GM21619 (cell line): ENCODE measurements at regions not wholly inside any gene's neighbourhood (a gene's known extent, or its start where the extent isn't known, plus 50 kb on each side); places are given as distances from the start of the nearest gene placed in this dataset.
"Not testable (repeated sequence)": the region's sequence is repeated elsewhere in the genome, so short reads cannot be mapped to it uniquely, and the experiment has no call there.

Experiments
- ATAC-seq: cut with Tn5 transposase; IDR thresholded peaks from one replicate; pipeline ENCODE4 v1.9.1; 2021; ENCODE audit not compliant: unreplicated experiment

DNA sequence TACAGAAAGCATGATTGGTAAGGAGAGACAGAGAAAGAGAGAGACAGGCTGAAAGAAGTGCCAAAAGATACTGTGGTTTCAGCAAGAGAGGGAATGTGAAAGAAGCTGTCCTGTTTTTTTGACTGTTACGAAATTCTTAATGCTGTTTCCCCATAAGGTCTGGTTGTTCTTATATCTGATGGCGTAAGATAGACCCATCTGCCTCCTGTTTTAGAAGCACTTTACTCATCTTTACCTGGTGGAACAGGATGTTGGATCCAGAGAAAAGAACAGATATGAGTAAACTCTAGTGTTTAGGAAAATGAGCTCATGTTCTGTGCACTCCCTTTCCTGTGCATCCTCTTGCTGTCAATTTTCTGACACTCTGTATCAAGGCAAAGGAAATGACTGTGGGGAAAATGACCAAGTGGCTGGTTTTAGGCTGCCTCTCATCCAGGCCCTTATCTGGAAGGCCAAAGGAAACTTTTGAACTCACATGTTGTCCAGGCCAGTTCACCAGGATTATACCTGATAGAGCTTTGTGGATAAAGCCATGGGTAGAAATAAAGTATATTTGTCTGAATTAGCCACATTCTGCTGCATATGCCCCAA, 311.7 kb upstream of the HTR2C start:
- no peak for ATAC-seq

DNA sequence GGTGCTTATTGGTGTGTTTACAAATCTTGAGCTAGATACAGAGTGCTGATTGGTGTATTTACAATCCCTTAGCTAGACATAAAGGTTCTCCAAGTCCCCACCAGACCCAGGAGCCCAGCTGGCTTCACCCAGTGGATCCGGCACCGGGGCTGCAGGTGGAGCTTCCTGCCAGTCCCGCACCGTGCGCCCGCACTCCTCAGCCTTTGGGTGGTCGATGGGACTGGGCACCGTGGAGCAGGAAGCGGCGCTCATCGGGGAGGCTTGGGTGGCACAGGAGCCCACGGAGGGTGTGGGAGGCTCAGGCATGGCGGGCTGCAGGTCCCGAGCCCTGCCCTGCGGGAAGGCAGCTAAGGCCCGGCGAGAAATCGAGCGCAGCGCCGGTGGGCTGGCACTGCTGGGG, 313.5 kb upstream of the HTR2C start:
- not testable (repeated sequence) for ATAC-seq

DNA sequence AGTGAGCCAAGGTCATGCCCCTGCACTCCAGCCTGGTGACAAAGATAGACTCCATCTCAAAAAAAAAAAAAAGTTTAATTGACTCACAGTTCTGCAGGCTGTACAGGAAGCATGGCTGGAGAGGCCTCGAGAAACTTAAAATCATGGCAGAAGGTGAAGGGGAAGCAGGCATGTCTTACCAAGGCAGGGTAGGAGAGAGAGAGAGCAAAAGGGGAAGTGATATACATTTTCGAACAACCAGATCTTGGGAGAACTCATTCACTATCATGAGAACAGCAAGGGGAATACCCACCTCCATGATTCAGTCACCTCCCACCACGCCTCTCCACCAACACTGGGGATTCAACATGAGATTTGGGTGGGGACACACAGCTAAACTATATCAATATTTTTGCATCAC, 315.2 kb upstream of the HTR2C start:
- ATAC-seq = no peak

DNA sequence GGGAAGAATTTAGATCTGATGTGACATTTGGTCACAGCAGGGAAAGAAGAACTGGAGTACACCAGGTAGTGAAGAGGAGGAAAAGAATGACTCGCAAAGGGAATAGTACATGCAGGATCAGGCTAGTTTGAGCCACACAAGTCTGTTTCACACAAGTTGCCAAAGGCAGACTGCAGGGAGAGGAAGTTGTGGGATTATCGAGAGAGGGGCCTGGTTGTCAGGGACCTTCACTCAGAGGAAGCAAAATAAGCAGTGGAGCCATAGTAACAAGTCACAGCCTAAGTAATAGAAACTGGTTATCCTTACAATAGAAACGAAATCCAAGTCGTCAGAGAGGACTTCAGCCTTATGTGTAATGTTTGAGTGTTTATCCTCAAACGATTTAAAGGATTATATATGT, 316.7 kb upstream of the HTR2C start:
- no peak for ATAC-seq

DNA sequence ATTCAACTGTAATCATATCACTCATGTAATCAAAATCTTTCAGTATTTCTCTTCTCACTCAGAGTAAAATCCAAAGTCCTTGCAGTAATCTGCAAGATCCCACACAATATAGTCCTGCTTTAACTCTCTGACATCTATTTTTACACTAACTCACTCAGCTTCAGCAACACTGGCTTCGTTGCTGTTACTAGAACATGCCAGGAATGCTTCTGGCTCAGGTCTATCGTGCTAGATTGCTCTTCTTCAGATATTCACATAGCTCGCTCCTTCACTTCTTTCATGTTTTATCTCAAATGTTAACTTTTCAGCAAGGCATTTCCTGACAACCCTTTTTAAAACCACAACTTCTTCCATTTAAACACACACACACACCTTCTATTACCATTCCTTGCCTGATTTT, 331.7 kb upstream of the HTR2C start:
- no peak for ATAC-seq

DNA sequence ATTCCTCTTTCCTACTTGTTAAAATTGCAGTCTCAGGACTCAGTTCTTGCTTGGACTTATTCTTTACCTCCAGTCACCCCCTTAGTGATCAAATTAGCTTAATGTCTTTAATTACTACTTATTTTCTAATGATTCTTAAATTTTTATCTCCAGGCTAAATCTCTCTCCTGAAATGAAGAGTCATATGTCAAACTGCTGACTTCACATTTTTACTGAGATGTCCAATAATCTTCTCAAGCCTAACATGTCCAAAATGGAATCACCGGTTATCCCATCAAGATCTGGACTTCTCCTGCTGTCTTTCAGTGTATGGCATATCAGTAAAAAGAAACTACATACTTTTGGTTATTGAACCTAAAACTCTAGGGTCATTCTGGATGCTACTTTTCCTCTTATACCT, 332.3 kb upstream of the HTR2C start:
- no peak for ATAC-seq

DNA sequence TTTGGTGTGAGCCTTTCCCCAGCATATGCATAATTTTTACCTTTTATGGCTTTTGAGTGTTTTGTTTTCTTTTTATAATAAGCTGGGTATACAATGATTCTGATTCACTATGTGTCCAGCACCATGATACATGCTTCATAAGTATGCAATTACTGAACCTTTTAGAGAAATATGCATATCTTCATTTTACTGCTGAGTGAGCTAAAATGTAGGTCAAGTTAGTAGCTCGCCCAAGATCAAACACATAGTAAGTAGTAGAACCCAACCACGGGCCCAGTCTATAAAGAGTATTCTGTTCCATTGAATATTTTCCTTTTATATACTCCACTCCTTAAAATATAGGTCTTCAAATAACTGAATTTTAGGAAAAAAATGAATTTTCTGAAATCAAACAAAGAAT, 362.4 kb upstream of the HTR2C start:
- ATAC-seq = no peak

DNA sequence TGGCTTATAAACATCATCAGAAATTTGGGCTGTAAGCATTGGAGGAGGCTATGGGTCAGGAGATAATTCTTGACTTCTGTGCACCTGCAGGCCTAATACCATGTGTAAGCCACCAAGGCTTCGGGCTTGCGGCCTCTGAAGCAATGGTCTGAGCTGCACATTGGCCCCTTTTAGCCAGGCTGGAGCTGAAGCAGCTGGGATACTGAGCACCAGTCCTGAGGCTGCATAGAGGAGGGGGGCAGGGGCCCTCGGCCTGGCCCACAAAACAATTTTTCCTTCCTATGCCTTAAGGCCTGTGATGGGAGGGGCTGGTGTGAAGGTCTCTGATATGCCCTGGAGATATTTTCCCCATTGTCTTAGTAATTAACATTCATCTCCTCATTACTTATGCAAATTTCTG, 373.0 kb upstream of the HTR2C start:
- no peak for ATAC-seq

DNA sequence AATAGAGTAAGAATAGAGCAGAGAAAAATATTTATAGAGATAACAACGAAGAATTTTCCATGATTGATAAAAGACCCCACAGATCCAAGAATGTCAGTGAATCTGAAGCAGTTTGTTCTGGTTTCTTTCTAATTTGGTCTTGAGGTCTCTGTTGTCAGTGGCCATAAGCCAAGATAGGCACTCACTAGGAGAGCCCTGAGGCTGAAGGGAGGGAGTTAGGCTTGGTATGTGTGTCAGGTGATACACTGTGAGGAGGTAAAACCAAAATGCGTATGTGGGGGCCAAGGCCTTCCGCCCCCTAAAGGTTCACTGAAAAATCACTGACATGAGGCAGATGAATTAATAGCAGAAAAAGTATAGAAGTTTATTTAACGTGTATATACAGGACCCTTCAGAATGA, 382.3 kb upstream of the HTR2C start:
- no peak for ATAC-seq

DNA sequence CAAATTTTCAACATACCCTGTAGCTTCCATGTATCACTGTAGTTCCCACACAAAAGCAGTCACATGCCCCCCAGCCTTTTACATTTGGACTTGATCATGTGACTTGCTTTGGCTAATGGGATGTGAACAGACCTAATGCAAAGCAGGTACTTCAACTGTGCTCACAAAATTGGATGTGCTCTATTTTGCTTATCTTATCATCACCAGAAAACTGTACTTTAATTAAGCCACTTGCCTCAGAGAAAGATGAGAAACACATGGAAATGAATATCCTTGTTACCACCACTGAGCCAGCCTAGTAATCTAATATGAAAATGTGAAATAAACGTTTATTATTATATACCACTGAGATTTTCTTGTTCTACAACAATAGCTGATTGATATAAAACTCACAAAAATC, 402.7 kb upstream of the HTR2C start:
- no peak for ATAC-seq

DNA sequence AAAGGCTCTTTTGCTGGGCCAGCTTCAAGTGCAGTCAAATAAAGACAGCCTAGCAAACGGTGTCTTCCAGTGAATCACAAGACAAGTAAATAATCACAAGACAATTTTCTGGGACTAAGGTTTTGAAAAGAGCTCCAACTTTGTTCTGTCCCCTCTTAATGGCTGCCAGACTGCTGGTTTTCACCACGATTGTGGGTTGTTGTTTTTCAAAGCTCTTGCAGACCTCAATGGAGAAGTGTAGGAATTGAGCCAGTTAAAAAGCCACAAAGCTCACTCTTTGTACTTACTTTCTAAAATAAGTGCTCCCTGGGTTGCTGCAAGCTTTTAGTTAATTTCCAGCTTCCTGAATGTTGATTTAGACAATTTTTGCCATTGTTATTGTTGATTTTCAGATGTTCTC, 405.8 kb upstream of the HTR2C start:
- no peak for ATAC-seq

DNA sequence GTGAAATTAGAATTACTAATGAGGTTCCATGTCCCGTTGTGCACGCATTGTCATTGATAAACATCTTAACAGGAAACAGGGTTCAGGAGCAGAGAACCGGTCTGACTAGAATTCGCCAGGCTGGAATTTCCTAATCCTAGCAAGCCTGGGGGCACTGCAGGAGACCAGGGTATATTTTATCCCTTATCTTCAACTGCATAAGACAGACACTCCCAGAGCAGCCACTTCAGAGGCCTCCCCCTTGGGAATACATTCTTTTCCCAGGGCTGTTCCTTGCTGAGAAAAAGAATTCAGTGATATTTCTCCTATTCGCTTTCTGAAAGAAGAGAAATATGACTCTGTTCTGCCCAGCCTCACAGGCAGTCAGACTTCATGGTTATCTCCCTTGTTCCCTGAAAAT, 416.6 kb upstream of the HTR2C start:
- ATAC-seq = not testable (repeated sequence)

DNA sequence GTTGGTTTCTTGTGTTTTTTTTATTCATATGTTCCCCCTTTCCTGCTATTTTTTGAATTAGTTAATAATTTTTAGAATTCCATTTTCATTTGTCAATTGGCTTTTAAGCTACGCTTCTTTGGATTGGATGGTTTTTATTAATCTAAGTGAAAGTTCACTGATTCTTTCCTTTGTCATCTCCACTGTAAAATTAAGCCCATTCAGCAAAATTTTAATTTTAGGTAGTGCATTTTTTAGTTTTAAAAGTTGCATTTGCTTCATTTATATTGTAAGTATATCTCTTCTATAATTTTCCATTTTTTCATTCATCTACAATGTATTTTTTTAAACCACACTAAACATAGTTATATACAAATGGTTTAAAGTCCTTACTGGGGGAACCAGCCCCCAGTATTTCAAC, 417.3 kb upstream of the HTR2C start:
- ATAC-seq = no peak

DNA sequence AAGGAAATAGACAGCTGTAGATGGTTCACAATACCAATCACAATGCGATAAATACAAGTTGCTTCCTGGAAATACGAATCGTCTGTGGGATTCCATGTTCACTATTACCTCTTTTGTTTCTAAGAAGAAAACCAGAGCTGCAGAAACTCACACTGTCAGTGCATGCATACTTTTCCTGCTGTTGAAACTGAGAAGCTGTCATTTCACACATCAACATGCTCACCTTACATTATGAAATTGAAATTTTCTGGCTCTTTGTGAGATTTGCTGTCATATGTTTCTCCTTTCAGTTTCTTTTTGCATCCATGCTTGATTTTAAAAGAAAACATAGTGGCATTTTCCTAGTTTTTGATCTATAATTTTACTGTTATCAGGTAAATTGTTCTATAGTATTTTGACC, 418.3 kb upstream of the HTR2C start:
- no peak for ATAC-seq

DNA sequence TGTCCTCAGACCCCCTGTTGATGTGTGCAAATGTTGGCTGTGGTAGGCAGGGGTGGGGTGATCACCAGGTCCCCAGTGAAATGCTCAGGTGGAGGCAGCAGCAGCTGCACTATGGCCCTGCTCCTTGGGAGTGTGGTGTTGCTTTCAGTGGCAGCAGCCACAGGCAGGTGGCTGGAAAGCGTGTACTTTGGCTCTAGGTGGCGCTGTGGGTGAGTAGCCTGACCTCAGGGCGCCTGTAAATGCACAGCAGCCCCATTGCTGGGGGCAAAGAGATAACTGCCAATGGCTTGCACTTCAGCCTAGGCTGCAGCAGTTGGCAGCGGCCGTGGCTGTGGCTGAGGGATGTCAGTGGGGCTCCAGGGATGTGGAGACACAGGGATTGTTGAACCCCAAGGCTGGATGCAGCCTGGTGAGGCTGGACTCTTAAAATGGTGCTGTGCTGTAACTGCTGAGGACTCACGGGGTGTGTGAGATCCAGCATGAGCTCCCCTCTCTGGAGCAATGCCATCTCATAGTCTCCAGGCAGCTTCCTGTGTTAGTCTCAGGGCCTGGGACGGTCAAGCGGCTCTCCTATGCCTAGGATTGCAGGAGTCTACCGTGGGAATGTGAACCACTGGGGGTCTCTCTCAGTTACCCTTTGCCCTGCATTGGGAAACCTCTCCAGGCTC, 421.7 kb upstream of the HTR2C start:
- no peak for ATAC-seq

DNA sequence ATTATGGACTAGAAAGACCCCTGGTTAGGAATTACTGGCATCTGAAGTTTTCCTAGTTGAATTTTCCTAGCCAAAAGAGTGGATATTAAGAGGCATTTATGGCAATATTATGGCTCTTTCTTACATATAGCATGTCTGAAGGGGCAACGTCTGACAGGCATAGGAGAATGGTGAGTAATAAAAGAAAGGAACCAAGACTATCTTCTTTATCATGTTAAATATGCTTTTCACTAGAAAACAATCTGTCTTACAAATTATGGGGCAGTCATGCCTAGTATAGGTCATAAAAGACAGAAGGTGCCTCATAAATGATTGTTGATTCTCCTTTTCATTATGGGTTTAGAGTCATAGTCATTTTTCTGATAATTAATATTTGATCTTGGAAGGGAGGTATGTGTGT, 431.1 kb upstream of the HTR2C start:
- no peak for ATAC-seq

DNA sequence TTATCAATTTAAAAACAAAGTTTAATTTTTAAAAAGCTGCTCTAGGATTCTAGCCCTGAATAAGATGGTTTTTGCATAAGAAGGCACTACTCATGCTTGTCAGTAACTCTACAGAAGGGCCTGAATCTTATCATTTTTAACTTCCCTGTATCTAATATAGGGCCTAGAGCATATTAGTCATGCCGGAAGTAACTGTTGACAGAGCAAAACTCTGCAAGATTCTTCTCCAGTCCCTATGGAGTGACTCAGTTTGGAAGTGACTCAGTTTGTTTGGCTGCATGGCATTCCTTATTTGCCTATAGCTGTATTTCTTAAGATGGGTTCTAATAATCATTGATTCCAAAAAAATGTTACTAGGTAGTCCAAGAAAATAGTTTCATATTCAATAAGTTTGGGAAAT, 431.8 kb upstream of the HTR2C start:
- ATAC-seq = no peak

DNA sequence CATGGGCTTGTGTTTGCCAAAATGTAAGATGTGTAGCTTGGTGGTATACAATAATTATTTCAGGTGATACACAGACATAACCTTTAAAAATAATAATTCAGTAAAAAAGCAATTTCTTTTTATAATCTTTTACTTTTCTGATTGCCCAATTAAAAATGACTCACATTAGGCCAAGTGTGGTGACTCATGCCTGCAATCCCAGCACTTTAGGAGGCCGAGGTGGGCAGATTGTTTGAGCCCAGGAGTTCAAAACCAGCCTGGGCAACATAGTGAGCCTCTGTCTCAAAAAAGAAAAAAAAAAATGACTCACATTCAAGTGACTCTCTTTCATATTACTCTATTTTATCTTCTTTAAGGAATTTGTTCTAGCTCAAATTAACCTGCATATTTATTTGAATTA, 449.4 kb upstream of the HTR2C start:
- ATAC-seq = no peak

DNA sequence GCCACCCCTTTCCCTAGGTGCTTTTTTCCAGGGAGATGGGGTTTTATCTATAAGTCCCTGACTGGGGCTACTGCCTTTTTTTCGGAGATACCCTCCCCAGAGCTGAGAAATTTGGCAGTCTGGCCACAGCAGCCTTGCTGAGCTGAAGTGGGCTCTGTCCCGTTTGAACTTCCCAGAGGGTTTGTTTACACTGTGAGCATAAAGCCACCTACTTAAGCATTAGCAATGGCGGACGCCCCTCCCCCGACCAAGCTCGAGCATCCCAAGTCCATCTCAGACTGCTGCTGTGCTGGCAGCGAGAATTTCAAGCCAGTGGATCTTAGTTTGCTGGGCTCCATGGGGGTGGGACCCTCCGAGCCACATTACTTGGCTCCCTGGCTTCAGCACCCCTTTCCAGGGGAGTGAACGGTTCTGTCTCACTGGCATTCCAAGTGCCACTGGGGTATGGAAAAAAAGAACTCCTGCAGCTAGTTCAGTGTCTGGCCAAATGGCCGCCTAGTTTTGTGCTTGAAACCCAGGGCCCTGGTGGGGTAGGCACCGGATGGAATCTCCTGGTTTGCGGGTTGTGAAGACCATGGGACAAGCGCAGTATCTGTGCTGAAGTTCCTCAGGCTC, 456.4 kb upstream of the HTR2C start:
- ATAC-seq = no peak

DNA sequence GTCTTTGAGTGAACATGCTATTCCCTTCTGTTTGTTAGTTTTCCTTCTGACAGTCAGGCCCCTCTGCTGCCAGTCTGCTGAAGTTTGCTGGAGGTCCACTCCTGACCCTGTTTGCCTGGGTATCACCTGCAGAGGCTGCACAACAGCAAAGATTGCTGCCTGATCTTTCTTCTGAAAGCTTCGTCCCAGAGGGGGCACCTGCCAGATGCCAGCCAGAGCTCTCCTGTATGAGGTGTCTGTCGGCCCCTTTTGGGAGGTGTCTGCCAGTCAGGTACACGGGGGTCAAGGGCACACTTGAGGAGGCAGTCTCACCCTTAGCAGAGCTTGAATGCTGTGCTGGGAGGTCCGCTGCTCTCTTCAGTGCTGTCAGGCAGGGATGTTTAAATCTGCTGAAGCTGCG, 456.9 kb upstream of the HTR2C start:
- ATAC-seq = no peak

DNA sequence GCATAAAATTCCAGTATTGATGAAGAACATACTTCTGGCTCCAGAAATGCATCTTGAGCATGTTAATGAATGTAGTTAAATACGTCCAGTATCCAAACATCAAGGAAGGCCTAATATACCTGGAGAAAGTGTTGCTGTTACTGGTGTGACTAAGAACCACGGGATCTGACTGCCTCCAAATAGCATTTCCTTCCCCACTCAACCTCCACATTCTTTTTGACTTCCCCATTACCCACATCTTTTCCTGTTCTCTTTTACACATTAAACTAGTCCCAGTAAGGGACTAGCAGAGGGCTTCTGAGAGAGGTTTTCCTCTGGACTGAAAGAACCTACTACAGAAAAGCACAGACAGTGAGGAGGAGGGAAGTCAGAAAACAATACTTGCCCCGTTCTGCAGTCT, 482.8 kb upstream of the HTR2C start:
- ATAC-seq = no peak

DNA sequence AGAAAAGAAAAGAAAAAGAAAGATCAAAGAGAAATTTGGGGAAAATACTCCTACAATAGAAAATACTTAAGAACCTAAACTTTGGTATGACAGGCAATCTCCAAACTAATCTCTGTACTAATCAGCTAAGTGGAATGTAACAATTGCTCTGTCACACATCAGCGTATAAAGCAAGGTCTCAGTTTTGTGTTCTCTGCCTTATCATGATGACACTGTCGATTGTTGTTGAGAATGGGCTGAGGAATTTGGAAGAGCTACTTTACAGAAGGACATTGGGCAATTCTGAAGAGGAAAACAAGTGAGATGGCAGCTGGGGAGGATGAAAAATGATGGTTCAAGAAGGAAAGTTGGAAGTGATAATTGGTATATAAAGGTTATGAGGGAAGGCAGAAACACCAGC, 486.0 kb upstream of the HTR2C start:
- no peak for ATAC-seq

DNA sequence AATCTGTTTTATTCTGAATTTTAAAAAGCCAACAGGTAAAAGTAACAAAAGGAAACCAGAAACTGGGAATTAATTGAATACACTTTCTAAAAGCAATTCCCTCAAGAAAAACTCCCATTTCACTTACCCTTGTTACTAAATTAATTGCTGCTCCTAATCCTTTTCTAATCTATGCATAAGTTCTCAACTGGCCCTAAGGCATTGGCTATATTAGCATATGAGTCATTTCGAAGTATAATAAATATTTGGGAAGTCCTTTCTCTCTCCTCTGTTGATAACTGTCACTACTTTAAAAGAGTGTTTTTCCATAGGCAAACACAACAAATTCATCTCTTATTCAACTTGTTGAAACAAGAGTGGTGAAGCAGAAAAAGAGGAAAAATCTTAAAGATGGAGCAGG, 486.5 kb upstream of the HTR2C start:
- no peak for ATAC-seq
